CD14-positive monocyte (primary cell): ENCODE measurements at regions not wholly inside any gene's neighbourhood (a gene's known extent, or its start where the extent isn't known, plus 50 kb on each side); places are given as distances from the start of the nearest gene placed in this dataset.

Experiments
- DNase-seq, 3 donors: peaks; one replicate each; pipeline ENCODE4 v3.0.0-alpha.2; 2011 to 2022
- H2AFZ ChIP-seq: 2 replicates; pipeline ENCODE4 v1.6.0; 2012; ENCODE audit warnings: mild to moderate bottlenecking, low read depth, low read length, inconsistent platforms; ENCODE audit not compliant: insufficient read depth, poor library complexity, severe bottlenecking
- H3K27ac ChIP-seq, 2 donors: 1 replicate in 1 of 2; 2 replicates in 1 of 2; pipeline ENCODE4 v1.5.1; 2012 to 2013; ENCODE audit warnings: low read length in 2 of 2, control low read depth in 1 of 2, inconsistent platforms in 1 of 2, low read depth in 1 of 2, mild to moderate bottlenecking in 1 of 2
- H3K27me3 ChIP-seq, 2 donors: one replicate each; pipeline versions ENCODE4 v1.6.0 to v1.6.1; 2011 to 2013; ENCODE audit warnings: low read length in 2 of 2; ENCODE audit not compliant: control insufficient read depth in 2 of 2, insufficient read depth in 2 of 2
- H3K36me3 ChIP-seq, 2 donors: replicated peaks in 1 of 2; 1 replicate in 1 of 2; 2 replicates in 1 of 2; pipeline versions ENCODE4 v1.5.1 to v1.6.1; 2012 to 2013; ENCODE audit warnings: low read length in 2 of 2, control low read depth in 1 of 2, inconsistent platforms in 1 of 2, mild to moderate bottlenecking in 1 of 2; ENCODE audit not compliant: insufficient read depth in 2 of 2, control insufficient read depth in 1 of 2
- H3K4me1 ChIP-seq, 2 donors: 1 replicate in 1 of 2; 2 replicates in 1 of 2; pipeline versions ENCODE4 v1.5.1 to v1.6.1; 2012 to 2013; ENCODE audit warnings: low read length in 2 of 2, control low read depth in 1 of 2, inconsistent platforms in 1 of 2, mild to moderate bottlenecking in 1 of 2, moderate library complexity in 1 of 2; ENCODE audit not compliant: insufficient read depth in 2 of 2, control insufficient read depth in 1 of 2
- H3K4me2 ChIP-seq: replicated peaks from 2 replicates; pipeline ENCODE3; 2012; ENCODE audit warnings: low read length, moderate library complexity, mild to moderate bottlenecking; ENCODE audit not compliant: poor library complexity, severe bottlenecking; ENCODE audit errors: extremely low read depth
- H3K4me3 ChIP-seq, 3 experiments: fragments of 200-600 bp in 1 of 3; sonication (generic) in 1 of 3; replicated peaks in 1 of 3; 1 replicate in 2 of 3; 2 replicates in 1 of 3; pipeline ENCODE4 v1.5.1; 2011 to 2013; ENCODE audit warnings: low read length in 3 of 3, mild to moderate bottlenecking in 3 of 3, control low read depth in 2 of 3, low read depth in 2 of 3, inconsistent platforms in 1 of 3, moderate library complexity in 1 of 3
- H3K79me2 ChIP-seq: 2 replicates; pipeline ENCODE4 v1.6.0; 2012; ENCODE audit warnings: mild to moderate bottlenecking, control low read depth, inconsistent platforms, low read length, moderate library complexity; ENCODE audit not compliant: insufficient read depth
- H3K9ac ChIP-seq: 2 replicates; pipeline ENCODE4 v1.6.0; 2017; ENCODE audit warnings: low read length, mild to moderate bottlenecking; ENCODE audit not compliant: insufficient read depth, poor library complexity, severe bottlenecking
- H3K9me3 ChIP-seq, 2 donors: replicated peaks in 1 of 2; 1 replicate in 1 of 2; 2 replicates in 1 of 2; pipeline versions ENCODE4 v1.5.1 to v1.6.1; 2012 to 2013; ENCODE audit warnings: low read length in 2 of 2, control low read depth in 1 of 2; ENCODE audit not compliant: control insufficient read depth in 1 of 2, insufficient read depth in 1 of 2
- H4K20me1 ChIP-seq: 2 replicates; pipeline ENCODE4 v1.6.0; 2012; ENCODE audit warnings: mild to moderate bottlenecking, low read length, control low read depth, moderate library complexity; ENCODE audit not compliant: insufficient read depth
- H3K27ac Mint-ChIP-seq, 7 donors: one replicate each; pipeline ENCODE4 v1.8.0; 2020; ENCODE audit warnings: mild to moderate bottlenecking in 7 of 7, mixed read lengths in 7 of 7, moderate library complexity in 6 of 7, inconsistent platforms in 2 of 7
- H3K27me3 Mint-ChIP-seq, 3 donors: one replicate each; pipeline ENCODE4 v1.8.0; 2021 to 2022; ENCODE audit warnings: low read depth in 3 of 3, mild to moderate bottlenecking in 3 of 3, mixed read lengths in 3 of 3, moderate library complexity in 3 of 3, inconsistent platforms in 1 of 3
- H3K36me3 Mint-ChIP-seq, 2 donors: one replicate each; pipeline ENCODE4 v1.8.0; 2020; ENCODE audit warnings: mixed read lengths in 2 of 2, inconsistent platforms in 1 of 2, mild to moderate bottlenecking in 1 of 2
- H3K4me1 Mint-ChIP-seq: one replicate; pipeline ENCODE4 v1.8.0; 2020; ENCODE audit warnings: mild to moderate bottlenecking, mixed read lengths
- H3K4me3 Mint-ChIP-seq, 2 donors: one replicate each; pipeline ENCODE4 v1.8.0; 2020; ENCODE audit warnings: mild to moderate bottlenecking in 2 of 2, mixed read lengths in 2 of 2, moderate library complexity in 1 of 2
- H3K9me3 Mint-ChIP-seq, 7 donors: one replicate each; pipeline ENCODE4 v1.8.0; 2020 to 2022; ENCODE audit warnings: mixed read lengths in 7 of 7, mild to moderate bottlenecking in 6 of 7, moderate library complexity in 6 of 7, inconsistent platforms in 2 of 7
- WGBS: methylation state at CpG from one replicate; pipeline ENCODE4 v1.1.5; 2013; ENCODE audit warnings: missing lambda C conversion rate; ENCODE audit not compliant: insufficient coverage; 5-methylcytosine and 5-hydroxymethylcytosine counted together
- intact Hi-C, 2 donors: fragments of 100-400 bp; cut with micrococcal nuclease; formaldehyde crosslinking; loops; one replicate each; pipeline versions ENCODE4 v1.15.0 to v1.15.1; 2023
- TF ChIP-seq, protein P1 (sequence below): fragments of 200-600 bp; IDR thresholded peaks from one replicate; pipeline ENCODE4 v1.8.0; 2022; ENCODE audit warnings: antibody characterized with exemption, mild to moderate bottlenecking

GRCh38 chr2:59385971-59386370 is 1144.8 kb upstream of the FANCL start:
- Histone ChIP-seq H3K9me3 (no peaks in the 10 kb centered on the region), H3K27me3 (no peaks in the 10 kb centered on the region), H3K4me2 (no peak overlapping the region), H3K9ac (no peak overlapping the region), H2AFZ (no peak overlapping the region), H3K27ac (no peak overlapping the region), H3K4me1 (no peaks in the 10 kb centered on the region), H3K79me2 (no peaks in the 10 kb centered on the region), H3K36me3 (no peaks in the 10 kb centered on the region), H3K4me3 (no peak overlapping the region), H4K20me1 (no peaks in the 10 kb centered on the region)
- Mint-ChIP-seq H3K4me1 (no peaks in the 10 kb centered on the region), H3K27ac (no peak overlapping the region), H3K4me3 (no peak overlapping the region), H3K27me3 (no peaks in the 10 kb centered on the region), H3K36me3 (no peaks in the 10 kb centered on the region), H3K9me3 (peaks cover 0 to 5% (median 2%) of the 10 kb centered on the region in 7 donors)
- no peak for DNase-seq
- TF ChIP-seq, protein P1, sequence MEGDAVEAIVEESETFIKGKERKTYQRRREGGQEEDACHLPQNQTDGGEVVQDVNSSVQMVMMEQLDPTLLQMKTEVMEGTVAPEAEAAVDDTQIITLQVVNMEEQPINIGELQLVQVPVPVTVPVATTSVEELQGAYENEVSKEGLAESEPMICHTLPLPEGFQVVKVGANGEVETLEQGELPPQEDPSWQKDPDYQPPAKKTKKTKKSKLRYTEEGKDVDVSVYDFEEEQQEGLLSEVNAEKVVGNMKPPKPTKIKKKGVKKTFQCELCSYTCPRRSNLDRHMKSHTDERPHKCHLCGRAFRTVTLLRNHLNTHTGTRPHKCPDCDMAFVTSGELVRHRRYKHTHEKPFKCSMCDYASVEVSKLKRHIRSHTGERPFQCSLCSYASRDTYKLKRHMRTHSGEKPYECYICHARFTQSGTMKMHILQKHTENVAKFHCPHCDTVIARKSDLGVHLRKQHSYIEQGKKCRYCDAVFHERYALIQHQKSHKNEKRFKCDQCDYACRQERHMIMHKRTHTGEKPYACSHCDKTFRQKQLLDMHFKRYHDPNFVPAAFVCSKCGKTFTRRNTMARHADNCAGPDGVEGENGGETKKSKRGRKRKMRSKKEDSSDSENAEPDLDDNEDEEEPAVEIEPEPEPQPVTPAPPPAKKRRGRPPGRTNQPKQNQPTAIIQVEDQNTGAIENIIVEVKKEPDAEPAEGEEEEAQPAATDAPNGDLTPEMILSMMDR = no peak
- WGBS = 97% methylated on average over 8 of the region's 10 CpGs
- intact Hi-C loops = no loop called here

- Histone ChIP-seq H3K36me3 (no peaks in the 10 kb centered on the region), H3K4me3 (no peak overlapping the region), H3K4me1 (no peaks in the 10 kb centered on the region), H3K79me2 (no peaks in the 10 kb centered on the region), H3K27me3 (no peaks in the 10 kb centered on the region), H3K4me2 (no peak overlapping the region), H3K9ac (no peak overlapping the region), H3K9me3 (peaks cover under 1% of the 10 kb centered on the region in 2 donors), H3K27ac (no peak overlapping the region), H4K20me1 (no peaks in the 10 kb centered on the region), H2AFZ (no peak overlapping the region)
- TF ChIP-seq, protein P1 = no peak
- no peak overlapping the region for H3K4me3 Mint-ChIP-seq
- H3K36me3 Mint-ChIP-seq = no peaks in the 10 kb centered on the region
- intact Hi-C loops = no loop called here
- DNase-seq = no peak
- no peaks in the 10 kb centered on the region for H3K4me1 Mint-ChIP-seq
- H3K27me3 Mint-ChIP-seq = no peaks in the 10 kb centered on the region
- no CpG with 5 or more reads among the region's 1 CpG for WGBS
- H3K27ac Mint-ChIP-seq = no peak overlapping the region
- peaks cover under 1 to 16% (median 4%) of the 10 kb centered on the region in 7 donors for H3K9me3 Mint-ChIP-seq
These were observed 1142.3 kb upstream of the FANCL start for GRCh38 chr2:59383473-59383872.
